K562 (cell line): ENCODE measurements at regions not wholly inside any gene's neighbourhood (a gene's known extent, or its start where the extent isn't known, plus 50 kb on each side); places are given as distances from the start of the nearest gene placed in this dataset.

Source experiments
- ATAC-seq: fragments of 200-7000 bp; cut with Tn5 transposase; 3 replicates; pipeline ENCODE4 v1.9.1; 2020; ENCODE audit warnings: moderate library complexity
- BruUV-seq: library from RNA; stranded (reverse); fragments of 400-500 nt; replicated peaks from 2 replicates; lab custom pipeline; 2021; lab: Mats Ljungman, UMichigan
- CTCF ChIA-PET: fragments of 300-600 bp; formaldehyde crosslinking; extraction: SDS; loops from one replicate; lab custom pipeline; 2021; ENCODE audit warnings: low intra/inter-chr PET ratio; lab: Yijun Ruan, JAX
- POLR2A ChIA-PET: fragments of 300-600, 350-650 bp; sonication (Branson Sonifier 250); formaldehyde crosslinking; extraction: SDS; loops from one replicate; lab custom pipeline; 2021; ENCODE audit warnings: antibody characterized with exemption, inconsistent platforms; lab: Yijun Ruan, JAX
- DNase-seq, 4 experiments: peaks; one replicate each; pipeline versions ENCODE4 v3.0.0 to v3.0.0-alpha.2; 2011 to 2018; ENCODE audit warnings: low spot score in 3 of 4, mixed read lengths in 3 of 4; ENCODE audit errors: extremely low read depth in 1 of 4
- FAIRE-seq: peaks from 2 replicates; lab custom pipeline; 2011; peaks lifted over from hg19 to GRCh38; lab: Jason Lieb, UNC
- H2AFZ ChIP-seq: 2 replicates; pipeline ENCODE4 v1.6.0; 2011; ENCODE audit warnings: low read depth, low read length, control low read depth, inconsistent platforms
- H3K27ac ChIP-seq: fragments of 200-600 bp; 3 replicates; pipeline ENCODE4 v1.8.0; 2011; ENCODE audit warnings: low read depth, mild to moderate bottlenecking, control low read depth, inconsistent platforms, low read length, moderate library complexity, mixed read lengths; ENCODE audit errors: extremely low read depth
- H3K27me3 ChIP-seq, 2 experiments: fragments of 300-600 bp in 1 of 2; 2 replicates in 1 of 2; 3 replicates in 1 of 2; pipeline versions ENCODE4 v1.6.0 to v1.8.0; 2011; ENCODE audit warnings: inconsistent platforms in 2 of 2, low read length in 2 of 2, mild to moderate bottlenecking in 1 of 2, mixed read lengths in 1 of 2, moderate library complexity in 1 of 2; ENCODE audit not compliant: control insufficient read depth in 2 of 2, insufficient read depth in 2 of 2
- H3K36me3 ChIP-seq: fragments of 300-600 bp; 3 replicates; pipeline ENCODE4 v1.8.0; 2011; ENCODE audit warnings: mild to moderate bottlenecking, low read length, inconsistent platforms; ENCODE audit not compliant: control insufficient read depth, insufficient read depth
- H3K4me1 ChIP-seq, 2 experiments: fragments of 200-600 bp in 1 of 2; replicated peaks in 1 of 2; 2 replicates in 1 of 2; 3 replicates in 1 of 2; pipeline versions ENCODE4 v1.5.1 to v1.8.0; 2011; ENCODE audit warnings: inconsistent platforms in 2 of 2, low read length in 2 of 2, mild to moderate bottlenecking in 1 of 2, mixed read lengths in 1 of 2, moderate library complexity in 1 of 2; ENCODE audit not compliant: control insufficient read depth in 2 of 2, insufficient read depth in 2 of 2
- H3K4me2 ChIP-seq: 2 replicates; pipeline ENCODE4 v1.6.1; 2011; ENCODE audit warnings: low read length, control low read depth, inconsistent platforms, mixed read lengths; ENCODE audit not compliant: insufficient read depth
- H3K4me3 ChIP-seq: fragments of 200-600 bp; sonication (generic), shearing (Covaris generic); 2 replicates; pipeline ENCODE4 v1.5.1; 2016; ENCODE audit warnings: control low read depth, inconsistent platforms
- H3K79me2 ChIP-seq: fragments of 200-600 bp; 3 replicates; pipeline ENCODE4 v1.8.0; 2011; ENCODE audit warnings: low read length, inconsistent platforms; ENCODE audit not compliant: control insufficient read depth, insufficient read depth
- H3K9ac ChIP-seq, 2 experiments: 2 replicates each; pipeline versions ENCODE4 v1.6.0 to v1.6.1; 2011; ENCODE audit warnings: low read depth in 2 of 2, low read length in 2 of 2, control low read depth in 1 of 2, inconsistent platforms in 1 of 2, mild to moderate bottlenecking in 1 of 2, mixed read lengths in 1 of 2; ENCODE audit not compliant: insufficient read depth in 1 of 2
- H3K9me1 ChIP-seq: one replicate; pipeline ENCODE4 v1.6.0; 2011; ENCODE audit warnings: inconsistent platforms, mild to moderate bottlenecking, low read length, moderate library complexity; ENCODE audit not compliant: control insufficient read depth, insufficient read depth
- H3K9me3 ChIP-seq: replicated peaks from 2 replicates; pipeline ENCODE4 v1.5.1; 2011; ENCODE audit warnings: low read depth, low read length, inconsistent platforms; ENCODE audit not compliant: control insufficient read depth, insufficient read depth
- H4K20me1 ChIP-seq: replicated peaks from 2 replicates; pipeline ENCODE4 v1.6.1; 2011; ENCODE audit warnings: low read length, inconsistent platforms, mixed read lengths; ENCODE audit not compliant: control insufficient read depth, insufficient read depth
- COPS2 ChIP-seq: fragments of 450-650 bp; conservative IDR thresholded peaks from 2 replicates; pipeline ENCODE4 v1.6.1; 2016; ENCODE audit warnings: mild to moderate bottlenecking, moderate library complexity
- EP400 ChIP-seq: fragments of 450-650 bp; IDR thresholded peaks from 2 replicates; pipeline ENCODE4 v1.6.1; 2017; ENCODE audit warnings: antibody characterized with exemption, mild to moderate bottlenecking, moderate library complexity
- HLTF ChIP-seq: fragments of 450-650 bp; IDR thresholded peaks from 2 replicates; pipeline ENCODE4 v1.6.1; 2016
- POLR2G ChIP-seq: fragments of 200-400 bp; formaldehyde crosslinking; IDR thresholded peaks from 2 replicates; pipeline ENCODE4 v1.6.1; 2017; ENCODE audit warnings: low read depth, mild to moderate bottlenecking, antibody characterized with exemption, low read length, moderate library complexity
- SETDB1 ChIP-seq: IDR thresholded peaks from one replicate; pipeline ENCODE4 v1.6.1; 2012; ENCODE audit warnings: low read length, control low read depth, inconsistent platforms
- ZKSCAN1 ChIP-seq: fragments of 150-350 bp; IDR thresholded peaks from 2 replicates; pipeline ENCODE4 v1.6.1; 2016; ENCODE audit warnings: low read depth, low read length
- ZNF12 ChIP-seq: sonication (generic); formaldehyde crosslinking; IDR thresholded peaks from 2 replicates; pipeline ENCODE4 v1.4.0; 2020; ENCODE audit warnings: mild to moderate bottlenecking, missing genetic modification reagents
- ZNF316 ChIP-seq: fragments of 450-650 bp; IDR thresholded peaks from 2 replicates; pipeline ENCODE4 v1.6.1; 2016
- WGBS: fragments of 100-300 bp; shearing (Covaris generic); methylation state at CpG from one replicate; pipeline ENCODE4 v1.1.6; 2016; ENCODE audit warnings: low coverage, mixed read lengths; ENCODE audit not compliant: insufficient coverage; ENCODE audit errors: missing lambda C conversion rate; 5-methylcytosine and 5-hydroxymethylcytosine counted together
- in situ Hi-C: fragments of 300-500 bp; cut with MboI; formaldehyde crosslinking; loops from 4 replicates; pipeline ENCODE4 v1.15.0; 2018; ENCODE audit warnings: inconsistent platforms, mixed read lengths
- intact Hi-C: fragments of 100-400 bp; cut with micrococcal nuclease; formaldehyde crosslinking; loops from 2 replicates; pipeline ENCODE4 v1.14.2; 2022
- TF ChIP-seq, protein P1 (sequence below): IDR thresholded peaks from 2 replicates; pipeline ENCODE4 v1.6.1; 2016; ENCODE audit warnings: missing genetic modification characterization, missing compliant biosample characterization
- TF ChIP-seq, protein P2 (sequence below): fragments of 450-650 bp; IDR thresholded peaks from 2 replicates; pipeline ENCODE4 v1.6.1; 2016; ENCODE audit warnings: low read depth
- TF ChIP-seq, protein P3 (sequence below): fragments of 450-650 bp; formaldehyde crosslinking; IDR thresholded peaks from 2 replicates; pipeline ENCODE4 v1.4.0; 2020; ENCODE audit warnings: mild to moderate bottlenecking, mixed read lengths

GRCh38 chr10:107900131-107900530 lies 735.6 kb upstream of the SORCS1 start:
- POLR2A ChIA-PET: no interaction called here
- intact Hi-C loops: no loop called here
- no peak overlapping the region for H3K4me3 ChIP-seq
- H3K27ac ChIP-seq: no peak overlapping the region
- in situ Hi-C loops: no loop called here
- H3K9me1 ChIP-seq: no peaks in the 10 kb centered on the region
- no peaks in the 10 kb centered on the region for H3K9me3 ChIP-seq
- H3K79me2 ChIP-seq: no peaks in the 10 kb centered on the region
- no peak for ATAC-seq
- no peak overlapping the region for H3K4me2 ChIP-seq
- BruUV-seq: no TSS peak
- H3K36me3 ChIP-seq: no peaks in the 10 kb centered on the region
- DNase-seq: no peak
- no peaks in the 10 kb centered on the region for H3K4me1 ChIP-seq
- H2AFZ ChIP-seq: no peak overlapping the region
- H4K20me1 ChIP-seq: no peaks in the 10 kb centered on the region
- H3K27me3 ChIP-seq: no peaks in the 10 kb centered on the region
- WGBS: 0% methylated on average over 5 of the region's 5 CpGs
- no peak for FAIRE-seq
- H3K9ac ChIP-seq: no peak overlapping the region
- CTCF ChIA-PET: no interaction called here
- TF ChIP-seq SETDB1 (no peak), COPS2 (no peak), HLTF (no peak), ZNF316 (no peak), EP400 (no peak), POLR2G (no peak), ZKSCAN1 (no peak), ZNF12 (CRISPR knock-in tag) (no peak)
- TF ChIP-seq, protein P1, sequence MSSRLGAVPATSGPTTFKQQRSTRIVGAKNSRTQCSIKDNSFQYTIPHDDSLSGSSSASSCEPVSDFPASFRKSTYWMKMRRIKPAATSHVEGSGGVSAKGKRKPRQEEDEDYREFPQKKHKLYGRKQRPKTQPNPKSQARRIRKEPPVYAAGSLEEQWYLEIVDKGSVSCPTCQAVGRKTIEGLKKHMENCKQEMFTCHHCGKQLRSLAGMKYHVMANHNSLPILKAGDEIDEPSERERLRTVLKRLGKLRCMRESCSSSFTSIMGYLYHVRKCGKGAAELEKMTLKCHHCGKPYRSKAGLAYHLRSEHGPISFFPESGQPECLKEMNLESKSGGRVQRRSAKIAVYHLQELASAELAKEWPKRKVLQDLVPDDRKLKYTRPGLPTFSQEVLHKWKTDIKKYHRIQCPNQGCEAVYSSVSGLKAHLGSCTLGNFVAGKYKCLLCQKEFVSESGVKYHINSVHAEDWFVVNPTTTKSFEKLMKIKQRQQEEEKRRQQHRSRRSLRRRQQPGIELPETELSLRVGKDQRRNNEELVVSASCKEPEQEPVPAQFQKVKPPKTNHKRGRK: no peak
- TF ChIP-seq, protein P2, sequence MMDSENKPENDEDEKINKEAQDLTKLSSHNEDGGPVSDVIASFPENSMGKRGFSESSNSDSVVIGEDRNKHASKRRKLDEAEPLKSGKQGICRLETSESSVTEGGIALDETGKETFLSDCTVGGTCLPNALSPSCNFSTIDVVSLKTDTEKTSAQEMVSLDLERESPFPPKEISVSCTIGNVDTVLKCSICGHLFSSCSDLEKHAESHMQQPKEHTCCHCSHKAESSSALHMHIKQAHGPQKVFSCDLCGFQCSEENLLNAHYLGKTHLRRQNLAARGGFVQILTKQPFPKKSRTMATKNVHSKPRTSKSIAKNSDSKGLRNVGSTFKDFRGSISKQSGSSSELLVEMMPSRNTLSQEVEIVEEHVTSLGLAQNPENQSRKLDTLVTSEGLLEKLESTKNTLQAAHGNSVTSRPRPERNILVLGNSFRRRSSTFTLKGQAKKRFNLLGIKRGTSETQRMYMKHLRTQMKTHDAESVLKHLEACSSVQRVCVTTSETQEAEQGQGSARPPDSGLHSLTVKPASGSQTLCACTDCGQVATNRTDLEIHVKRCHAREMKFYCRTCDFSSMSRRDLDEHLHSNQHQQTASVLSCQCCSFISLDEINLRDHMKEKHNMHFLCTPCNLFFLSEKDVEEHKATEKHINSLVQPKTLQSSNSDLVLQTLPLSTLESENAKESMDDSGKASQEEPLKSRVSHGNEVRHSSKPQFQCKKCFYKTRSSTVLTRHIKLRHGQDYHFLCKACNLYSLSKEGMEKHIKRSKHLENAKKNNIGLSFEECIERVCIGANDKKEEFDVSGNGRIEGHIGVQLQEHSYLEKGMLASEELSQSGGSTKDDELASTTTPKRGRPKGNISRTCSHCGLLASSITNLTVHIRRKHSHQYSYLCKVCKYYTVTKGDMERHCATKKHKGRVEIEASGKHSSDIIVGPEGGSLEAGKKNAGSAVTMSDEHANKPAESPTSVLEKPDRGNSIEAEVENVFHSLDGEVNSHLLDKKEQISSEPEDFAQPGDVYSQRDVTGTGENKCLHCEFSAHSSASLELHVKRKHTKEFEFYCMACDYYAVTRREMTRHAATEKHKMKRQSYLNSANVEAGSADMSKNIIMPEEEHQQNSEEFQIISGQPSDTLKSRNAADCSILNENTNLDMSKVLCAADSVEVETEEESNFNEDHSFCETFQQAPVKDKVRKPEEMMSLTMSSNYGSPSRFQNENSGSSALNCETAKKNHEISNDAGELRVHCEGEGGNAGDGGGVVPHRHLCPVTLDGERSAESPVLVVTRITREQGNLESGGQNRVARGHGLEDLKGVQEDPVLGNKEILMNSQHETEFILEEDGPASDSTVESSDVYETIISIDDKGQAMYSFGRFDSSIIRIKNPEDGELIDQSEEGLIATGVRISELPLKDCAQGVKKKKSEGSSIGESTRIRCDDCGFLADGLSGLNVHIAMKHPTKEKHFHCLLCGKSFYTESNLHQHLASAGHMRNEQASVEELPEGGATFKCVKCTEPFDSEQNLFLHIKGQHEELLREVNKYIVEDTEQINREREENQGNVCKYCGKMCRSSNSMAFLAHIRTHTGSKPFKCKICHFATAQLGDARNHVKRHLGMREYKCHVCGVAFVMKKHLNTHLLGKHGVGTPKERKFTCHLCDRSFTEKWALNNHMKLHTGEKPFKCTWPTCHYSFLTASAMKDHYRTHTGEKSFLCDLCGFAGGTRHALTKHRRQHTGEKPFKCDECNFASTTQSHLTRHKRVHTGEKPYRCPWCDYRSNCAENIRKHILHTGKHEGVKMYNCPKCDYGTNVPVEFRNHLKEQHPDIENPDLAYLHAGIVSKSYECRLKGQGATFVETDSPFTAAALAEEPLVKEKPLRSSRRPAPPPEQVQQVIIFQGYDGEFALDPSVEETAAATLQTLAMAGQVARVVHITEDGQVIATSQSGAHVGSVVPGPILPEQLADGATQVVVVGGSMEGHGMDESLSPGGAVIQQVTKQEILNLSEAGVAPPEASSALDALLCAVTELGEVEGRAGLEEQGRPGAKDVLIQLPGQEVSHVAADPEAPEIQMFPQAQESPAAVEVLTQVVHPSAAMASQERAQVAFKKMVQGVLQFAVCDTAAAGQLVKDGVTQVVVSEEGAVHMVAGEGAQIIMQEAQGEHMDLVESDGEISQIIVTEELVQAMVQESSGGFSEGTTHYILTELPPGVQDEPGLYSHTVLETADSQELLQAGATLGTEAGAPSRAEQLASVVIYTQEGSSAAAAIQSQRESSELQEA: no peak
- TF ChIP-seq, protein P3, sequence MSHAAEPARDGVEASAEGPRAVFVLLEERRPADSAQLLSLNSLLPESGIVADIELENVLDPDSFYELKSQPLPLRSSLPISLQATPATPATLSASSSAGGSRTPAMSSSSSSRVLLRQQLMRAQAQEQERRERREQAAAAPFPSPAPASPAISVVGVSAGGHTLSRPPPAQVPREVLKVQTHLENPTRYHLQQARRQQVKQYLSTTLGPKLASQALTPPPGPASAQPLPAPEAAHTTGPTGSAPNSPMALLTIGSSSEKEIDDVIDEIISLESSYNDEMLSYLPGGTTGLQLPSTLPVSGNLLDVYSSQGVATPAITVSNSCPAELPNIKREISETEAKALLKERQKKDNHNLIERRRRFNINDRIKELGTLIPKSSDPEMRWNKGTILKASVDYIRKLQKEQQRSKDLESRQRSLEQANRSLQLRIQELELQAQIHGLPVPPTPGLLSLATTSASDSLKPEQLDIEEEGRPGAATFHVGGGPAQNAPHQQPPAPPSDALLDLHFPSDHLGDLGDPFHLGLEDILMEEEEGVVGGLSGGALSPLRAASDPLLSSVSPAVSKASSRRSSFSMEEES (CRISPR knock-in tag): no peak
